Fibroblast of mammary gland (primary cell): ENCODE measurements at regions not wholly inside any gene's neighbourhood (a gene's known extent, or its start where the extent isn't known, plus 50 kb on each side); places are given as distances from the start of the nearest gene placed in this dataset.
"Not testable (repeated sequence)": the region's sequence is repeated elsewhere in the genome, so short reads cannot be mapped to it uniquely, and the experiment has no call there.

Experiments used
- DNase-seq: peaks from one replicate; pipeline ENCODE4 v3.0.0-alpha.2; 2010; ENCODE audit warnings: low read depth
- H3K4me3 ChIP-seq: 2 replicates; pipeline ENCODE4 v1.5.1; 2011; ENCODE audit warnings: low read depth, mild to moderate bottlenecking, low read length, moderate library complexity; ENCODE audit not compliant: control insufficient read depth
- CTCF ChIP-seq: conservative IDR thresholded peaks from 2 replicates; pipeline ENCODE4 v1.5.1; 2011; ENCODE audit warnings: low read depth, low read length, inconsistent platforms; ENCODE audit not compliant: control insufficient read depth, insufficient read depth

DNA sequence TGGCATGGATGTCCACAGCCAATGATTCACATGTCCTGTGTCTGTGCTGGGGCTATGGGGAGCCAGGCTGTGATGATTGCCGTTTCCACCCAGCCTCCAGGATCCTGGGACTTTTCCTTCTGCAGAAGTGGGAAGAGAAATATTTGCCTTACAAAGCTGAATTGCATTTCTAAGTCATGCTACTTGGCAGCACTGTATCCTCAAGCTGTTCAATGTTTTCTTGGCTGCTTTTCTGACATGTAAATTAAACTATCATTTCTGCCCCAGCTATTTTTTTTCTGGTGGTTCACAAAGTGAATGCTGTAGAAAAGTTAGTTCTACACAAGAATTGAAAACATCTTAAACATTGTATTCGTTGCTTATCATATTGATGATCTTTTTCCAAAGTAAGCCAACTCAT is 51.9 kb upstream of the TCERG1L start:
- no peak for DNase-seq
- TF ChIP-seq CTCF, result no peak
- no peak overlapping the region for H3K4me3 ChIP-seq

DNA sequence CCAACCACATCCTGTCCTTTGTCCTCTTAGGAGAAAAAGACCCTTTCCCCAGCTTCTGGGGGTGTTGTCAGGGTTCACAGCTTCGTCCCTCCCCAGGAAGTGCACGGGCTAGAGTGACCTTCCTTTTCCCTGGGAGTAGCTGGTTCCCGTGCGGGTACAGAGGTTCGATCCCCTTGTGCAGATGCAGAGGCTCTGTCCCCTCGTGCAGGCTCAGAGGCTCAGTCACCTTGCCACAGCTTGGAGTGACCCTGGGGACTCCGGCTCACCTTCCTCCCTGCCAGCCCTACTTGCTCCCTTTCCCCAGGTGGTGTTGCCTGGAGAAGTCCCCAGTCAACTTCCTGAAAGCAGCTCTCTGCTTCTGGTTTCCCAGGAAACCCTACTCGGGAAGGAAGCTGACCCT is 60.0 kb upstream of the TCERG1L start:
- DNase-seq, result no peak
- no peak for TF ChIP-seq CTCF
- no peak overlapping the region for H3K4me3 ChIP-seq

DNA sequence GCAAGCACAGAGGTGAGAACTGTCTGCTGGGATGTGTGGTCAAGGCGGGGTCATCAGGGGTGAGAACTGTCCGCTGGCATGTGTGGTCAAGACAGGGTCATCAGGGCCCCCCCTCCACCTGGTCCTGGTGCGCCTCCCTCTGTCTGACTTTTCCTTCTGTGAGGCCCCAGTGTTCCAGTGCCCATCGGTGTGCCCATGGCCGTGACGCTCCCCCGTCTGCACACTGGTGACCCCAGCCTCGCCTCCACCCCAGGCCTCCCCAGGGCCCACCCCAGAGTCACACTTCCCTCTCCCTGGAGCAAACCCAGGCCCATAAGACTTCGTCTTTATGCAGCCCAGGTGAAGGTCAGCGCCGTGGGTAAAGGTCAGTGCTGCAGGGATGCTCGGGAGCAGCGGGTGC is 70.1 kb upstream of the TCERG1L start:
- no peak for DNase-seq
- no peak overlapping the region for H3K4me3 ChIP-seq
- no peak for TF ChIP-seq CTCF

DNA sequence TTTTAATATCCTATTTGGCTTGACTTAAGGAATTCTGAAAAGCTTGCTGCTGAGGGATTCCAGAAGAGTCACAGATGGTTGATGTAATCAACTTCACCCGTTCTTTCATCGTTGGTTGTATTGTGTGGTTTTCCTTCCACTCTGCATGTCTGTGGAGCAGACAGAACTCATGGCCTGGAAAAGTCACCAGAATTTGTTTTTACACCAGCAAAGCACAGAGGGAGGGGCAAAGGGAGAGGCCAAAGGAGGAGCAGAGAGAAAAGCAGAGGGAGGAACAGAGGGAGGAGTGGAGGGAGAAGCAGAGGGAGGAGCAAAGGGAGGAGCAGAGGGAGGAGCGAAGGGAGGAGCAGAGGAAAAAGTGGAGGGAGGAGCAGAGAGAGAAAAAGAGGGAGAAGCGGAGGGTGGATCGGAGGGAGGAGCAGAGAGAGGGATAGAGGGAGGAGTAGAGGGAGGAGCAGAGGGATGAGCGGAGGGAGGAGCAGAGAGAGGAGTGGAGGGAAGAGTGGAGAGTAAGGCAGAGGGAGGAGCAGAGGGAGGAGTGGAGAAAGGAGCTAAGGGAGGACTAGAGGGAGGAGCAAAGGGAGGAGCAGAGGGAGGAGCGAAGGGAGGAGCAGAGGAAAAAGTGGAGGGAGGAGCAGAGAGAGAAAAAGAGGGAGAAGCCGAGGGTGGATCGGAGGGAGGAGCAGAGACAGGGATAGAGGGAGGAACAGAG is 73.8 kb upstream of the TCERG1L start:
- not testable (repeated sequence) for DNase-seq, H3K4me3 ChIP-seq

- TF ChIP-seq CTCF, result no peak
- no peak for DNase-seq
- H3K4me3 ChIP-seq, result no peak overlapping the region
Observed at GRCh38 chr10:131387018-131387529, 75.6 kb upstream of the TCERG1L start.

- no peak overlapping the region for H3K4me3 ChIP-seq
- TF ChIP-seq CTCF, result no peak
- no peak for DNase-seq
Observed at GRCh38 chr10:131391936-131392335, 80.4 kb upstream of the TCERG1L start.

DNA sequence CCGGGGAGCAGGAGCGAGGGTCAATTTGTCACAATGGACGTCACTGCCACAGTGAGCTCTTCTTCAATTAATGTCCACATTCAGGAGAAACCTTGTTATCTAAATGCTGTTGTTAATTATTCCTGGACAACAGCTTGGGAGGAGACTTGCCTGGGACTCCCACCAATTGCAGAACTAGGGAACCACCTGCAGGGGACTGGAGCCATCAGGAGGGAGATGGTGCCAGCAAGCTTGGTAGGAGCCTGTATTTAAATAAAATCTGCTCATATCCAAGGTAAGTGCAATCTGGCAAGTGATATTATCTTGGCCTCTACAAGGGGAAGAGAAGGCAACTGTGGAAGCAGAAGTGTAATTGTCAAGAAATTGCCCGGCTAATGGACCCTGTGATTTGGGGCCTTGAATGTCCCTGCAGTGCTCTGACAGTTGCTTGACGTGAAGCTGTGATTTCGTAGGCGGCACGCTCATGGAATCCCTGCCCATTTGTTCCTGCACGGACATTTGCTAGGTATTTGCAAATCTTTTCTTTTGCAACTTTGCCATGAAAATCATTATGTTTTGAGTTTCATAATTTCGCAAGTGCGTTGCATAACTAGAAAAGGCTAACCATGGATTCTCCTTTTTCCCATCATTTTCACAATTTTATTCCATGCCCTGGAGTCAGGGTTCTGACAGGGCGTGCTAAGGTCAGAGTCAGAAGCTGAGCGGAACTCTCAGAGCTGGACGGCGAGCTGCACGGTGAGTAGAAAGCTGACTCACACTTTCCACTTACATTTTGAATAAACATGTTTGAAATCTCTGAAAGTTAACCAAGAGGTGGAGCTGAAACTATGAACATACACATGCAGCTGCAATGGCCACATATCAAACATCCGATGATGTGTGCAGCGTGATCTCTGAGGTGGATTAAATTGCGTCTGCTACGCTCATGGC is 84.9 kb upstream of the TCERG1L start:
- H3K4me3 ChIP-seq, result no peak overlapping the region
- TF ChIP-seq CTCF, result no peak
- no peak for DNase-seq
